ENCODE measurements at regions not wholly inside any gene's neighbourhood (a gene's known extent, or its start where the extent isn't known, plus 50 kb on each side); places are given as distances from the start of the nearest gene placed in this dataset.

DNA sequence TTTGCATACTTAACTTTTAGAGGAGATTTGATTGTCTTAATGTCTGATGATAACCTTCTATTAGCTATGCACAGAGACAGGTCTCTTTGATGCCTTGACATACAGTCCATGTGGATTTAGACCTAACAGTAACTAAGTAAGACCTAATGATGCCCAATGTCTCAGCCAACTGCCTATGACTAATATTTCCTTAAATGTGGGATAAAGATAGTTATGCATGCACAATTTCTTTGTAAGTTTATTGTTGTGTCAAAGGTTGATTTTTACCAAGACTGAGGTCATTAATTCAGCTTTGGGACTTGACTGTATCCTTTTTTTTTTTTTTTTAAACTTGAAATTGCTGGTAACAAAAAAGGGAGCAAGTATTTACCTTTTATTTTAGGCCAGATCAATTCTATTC lies 450.0 kb downstream of the HAO1 start:
- TF ChIP-seq SPI1 (IDR thresholded peaks at IDR 0.05; ENCODE audit: low read depth, low read length) (no peak), POLR2A (IDR thresholded peaks at IDR 0.05; ENCODE audit: low read depth, low read length) (no peak), TAF1 (IDR thresholded peaks at IDR 0.05; ENCODE audit: low read depth, low read length) (no peak), PAX5 (IDR thresholded peaks at IDR 0.05; ENCODE audit: insufficient read depth, low read length, severe bottlenecking) (no peak), POLR2AphosphoS5 (IDR thresholded peaks at IDR 0.05; ENCODE audit: low read depth, low read length) (no peak), POU2F2 (IDR thresholded peaks at IDR 0.05; ENCODE audit: low read depth, low read length) (no peak)
- no peak for FAIRE-seq
- no peak for DNase-seq (ENCODE audit: insufficient read length, low spot score)

- DNase-seq (ENCODE audit: insufficient read length, low spot score), result no peak
- FAIRE-seq, result no peak
- TF ChIP-seq PAX5 (IDR thresholded peaks at IDR 0.05; ENCODE audit: insufficient read depth, low read length, severe bottlenecking), result no peak
- no peak for TF ChIP-seq POU2F2 (IDR thresholded peaks at IDR 0.05; ENCODE audit: low read depth, low read length)
- no peak for TF ChIP-seq SPI1 (IDR thresholded peaks at IDR 0.05; ENCODE audit: low read depth, low read length)
These were observed 448.0 kb downstream of the HAO1 start for GRCh38 chr20:7492257-7492656.

DNA sequence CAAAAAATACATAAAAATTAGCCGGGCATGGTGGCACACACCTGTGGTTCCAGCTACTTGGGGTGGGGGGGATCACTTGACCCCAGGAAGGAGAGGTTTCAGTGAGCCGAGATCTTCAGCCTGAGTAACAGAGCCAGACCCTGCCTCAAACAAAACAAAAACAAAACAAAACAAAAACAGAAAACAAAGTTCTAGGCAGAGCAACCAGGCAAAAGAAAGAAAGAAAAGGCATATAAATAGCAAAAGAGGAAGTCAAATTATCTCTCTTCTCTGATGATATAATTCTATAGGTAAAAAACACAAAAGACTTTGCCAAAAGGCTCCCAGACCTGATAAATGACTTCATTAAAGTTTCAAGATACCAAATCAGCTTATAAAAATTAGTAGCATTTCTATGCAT lies 446.9 kb downstream of the HAO1 start:
- DNase-seq (ENCODE audit: insufficient read length, low spot score) (no peak), FAIRE-seq (no peak)
- no peak for TF ChIP-seq POLR2AphosphoS5 (IDR thresholded peaks at IDR 0.05; ENCODE audit: low read depth, low read length)
- peak; percentile 68 for TF ChIP-seq SPI1 (IDR thresholded peaks at IDR 0.05; ENCODE audit: low read depth, low read length)

- TF ChIP-seq POU2F2 (IDR thresholded peaks at IDR 0.05; ENCODE audit: low read depth, low read length), result no peak
- TF ChIP-seq SPI1 (IDR thresholded peaks at IDR 0.05; ENCODE audit: low read depth, low read length), result no peak
- no peak for DNase-seq (ENCODE audit: insufficient read length, low spot score)
- FAIRE-seq, result no peak
These were observed 443.8 kb downstream of the HAO1 start for GRCh38 chr20:7496394-7496991.

DNA sequence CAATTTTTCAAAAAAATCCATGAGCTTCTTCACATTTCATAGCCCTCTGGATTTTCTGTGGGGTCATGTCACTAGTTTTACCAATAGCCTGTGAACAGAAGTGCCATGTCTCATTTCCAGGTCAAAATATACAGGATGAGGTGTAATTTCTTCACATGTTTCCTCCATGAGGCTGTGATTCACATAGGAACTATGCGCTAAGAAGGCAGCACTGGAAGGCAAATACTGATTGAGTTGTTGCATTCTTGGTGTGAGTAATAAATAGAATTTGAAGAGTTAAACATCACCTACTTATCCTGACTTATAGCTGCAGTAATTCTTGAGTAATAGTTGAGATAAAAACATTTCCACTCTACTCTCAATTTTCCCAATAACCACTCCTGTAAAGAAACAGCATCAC lies 442.3 kb downstream of the HAO1 start:
- FAIRE-seq, result no peak
- no peak for TF ChIP-seq PAX5 (IDR thresholded peaks at IDR 0.05; ENCODE audit: insufficient read depth, low read length, severe bottlenecking)
- no peak for TF ChIP-seq POLR2A (IDR thresholded peaks at IDR 0.05; ENCODE audit: low read depth, low read length)
- TF ChIP-seq TAF1 (IDR thresholded peaks at IDR 0.05; ENCODE audit: low read depth, low read length), result no peak
- TF ChIP-seq SPI1 (IDR thresholded peaks at IDR 0.05; ENCODE audit: low read depth, low read length), result no peak
- TF ChIP-seq POU2F2 (IDR thresholded peaks at IDR 0.05; ENCODE audit: low read depth, low read length), result no peak
- no peak for TF ChIP-seq POLR2AphosphoS5 (IDR thresholded peaks at IDR 0.05; ENCODE audit: low read depth, low read length)
- no peak for DNase-seq (ENCODE audit: insufficient read length, low spot score)

GRCh38 chr20:7499201-7499600 lies 441.1 kb downstream of the HAO1 start:
- FAIRE-seq, result no peak
- no peak for TF ChIP-seq POLR2A (IDR thresholded peaks at IDR 0.05; ENCODE audit: low read depth, low read length)
- TF ChIP-seq POLR2AphosphoS5 (IDR thresholded peaks at IDR 0.05; ENCODE audit: low read depth, low read length), result no peak
- no peak for DNase-seq (ENCODE audit: insufficient read length, low spot score)

GRCh38 chr20:7500231-7500663 lies 440.0 kb downstream of the HAO1 start:
- DNase-seq (ENCODE audit: insufficient read length, low spot score), result no peak
- FAIRE-seq, result no peak
- no peak for TF ChIP-seq POU2F2 (IDR thresholded peaks at IDR 0.05; ENCODE audit: low read depth, low read length)

DNA sequence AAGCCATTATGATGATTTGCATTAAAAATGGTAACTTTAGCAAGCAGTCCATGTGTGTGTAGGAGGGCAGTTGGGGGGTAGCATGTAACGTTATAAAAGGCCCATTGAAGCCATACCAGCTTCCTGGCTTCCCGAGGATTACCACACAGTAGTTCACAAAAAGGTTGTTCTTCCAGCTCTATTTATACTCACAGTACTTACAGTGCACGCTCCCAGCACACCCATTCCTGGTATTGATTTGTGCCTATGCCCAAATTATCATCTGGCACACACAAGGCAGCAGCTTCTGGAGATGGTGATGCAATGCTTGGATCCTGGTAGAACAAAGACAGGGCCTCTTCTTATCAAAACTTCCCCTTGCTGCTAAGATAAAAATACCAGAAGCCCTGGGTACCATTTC lies 436.8 kb downstream of the HAO1 start:
- TF ChIP-seq POLR2A (IDR thresholded peaks at IDR 0.05; ENCODE audit: low read depth, low read length) (no peak), SPI1 (IDR thresholded peaks at IDR 0.05; ENCODE audit: low read depth, low read length) (no peak), PAX5 (IDR thresholded peaks at IDR 0.05; ENCODE audit: insufficient read depth, low read length, severe bottlenecking) (no peak), POLR2AphosphoS5 (IDR thresholded peaks at IDR 0.05; ENCODE audit: low read depth, low read length) (no peak), TAF1 (IDR thresholded peaks at IDR 0.05; ENCODE audit: low read depth, low read length) (no peak), POU2F2 (IDR thresholded peaks at IDR 0.05; ENCODE audit: low read depth, low read length) (no peak)
- DNase-seq (ENCODE audit: insufficient read length, low spot score) (no peak), FAIRE-seq (no peak)

DNA sequence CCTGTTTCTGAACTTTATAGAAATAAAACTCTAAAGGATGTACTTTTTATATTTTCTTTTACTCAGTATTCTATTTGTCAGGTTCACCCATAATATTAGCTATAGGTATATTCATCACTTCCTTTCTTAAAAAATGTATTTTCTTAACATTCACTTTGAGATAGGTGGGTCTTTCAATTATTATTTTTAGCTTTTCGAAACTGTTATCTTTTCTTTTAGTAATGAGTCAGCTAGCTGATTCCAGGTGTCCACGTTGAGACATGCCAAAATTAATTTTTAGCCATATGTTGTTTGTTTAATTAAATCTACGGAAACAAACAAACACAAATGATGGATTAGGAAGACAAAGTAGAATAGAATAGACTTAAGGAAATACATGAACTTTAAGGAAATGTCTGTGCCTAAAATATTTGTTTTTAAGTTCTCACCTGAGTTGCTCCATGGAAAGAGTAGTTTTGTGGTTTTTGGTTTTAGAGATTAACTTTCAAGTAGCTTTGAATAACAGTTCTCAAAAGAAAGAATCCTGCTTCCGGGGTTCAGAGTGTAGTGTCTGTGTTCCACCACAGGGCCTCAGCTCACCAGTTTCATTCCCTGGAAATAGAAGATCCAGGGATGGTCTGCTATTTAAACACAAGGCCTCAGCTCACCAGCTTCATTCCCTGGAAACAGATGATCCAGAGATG lies 435.0 kb downstream of the HAO1 start:
- no peak for FAIRE-seq
- DNase-seq (ENCODE audit: insufficient read length, low spot score), result no peak
- TF ChIP-seq POLR2AphosphoS5 (IDR thresholded peaks at IDR 0.05; ENCODE audit: low read depth, low read length) (no peak), POLR2A (IDR thresholded peaks at IDR 0.05; ENCODE audit: low read depth, low read length) (no peak), TAF1 (IDR thresholded peaks at IDR 0.05; ENCODE audit: low read depth, low read length) (no peak), SPI1 (IDR thresholded peaks at IDR 0.05; ENCODE audit: low read depth, low read length) (no peak), PAX5 (IDR thresholded peaks at IDR 0.05; ENCODE audit: insufficient read depth, low read length, severe bottlenecking) (no peak), POU2F2 (IDR thresholded peaks at IDR 0.05; ENCODE audit: low read depth, low read length) (no peak)

- no peak for FAIRE-seq
- TF ChIP-seq TAF1 (IDR thresholded peaks at IDR 0.05; ENCODE audit: low read depth, low read length) (no peak), SPI1 (IDR thresholded peaks at IDR 0.05; ENCODE audit: low read depth, low read length) (no peak), POLR2A (IDR thresholded peaks at IDR 0.05; ENCODE audit: low read depth, low read length) (no peak), PAX5 (IDR thresholded peaks at IDR 0.05; ENCODE audit: insufficient read depth, low read length, severe bottlenecking) (no peak), POLR2AphosphoS5 (IDR thresholded peaks at IDR 0.05; ENCODE audit: low read depth, low read length) (no peak), POU2F2 (IDR thresholded peaks at IDR 0.05; ENCODE audit: low read depth, low read length) (no peak)
These were observed 434.4 kb downstream of the HAO1 start for GRCh38 chr20:7505835-7506221.

More at GRCh38 chr20:7505835-7506221, 434.4 kb downstream of the HAO1 start:
- no peak for DNase-seq (ENCODE audit: insufficient read length, low spot score)

Measured in GM12891 (cell line).